Panc1 (cell line): ENCODE measurements at regions not wholly inside any gene's neighbourhood (a gene's known extent, or its start where the extent isn't known, plus 50 kb on each side); places are given as distances from the start of the nearest gene placed in this dataset.

Experiments used
- ATAC-seq: fragments of 200-7000 bp; cut with Tn5 transposase; 2 replicates; pipeline ENCODE4 v1.9.1; 2020; ENCODE audit warnings: mild to moderate bottlenecking, moderate library complexity
- BruUV-seq: library from RNA; stranded (reverse); fragments of 400-500 nt; replicated peaks from 2 replicates; lab custom pipeline; 2021; lab: Mats Ljungman, UMichigan
- CTCF ChIA-PET: fragments of 300-600 bp; sonication (Branson Sonifier 250); formaldehyde crosslinking; loops from one replicate; lab custom pipeline; 2022; ENCODE audit warnings: antibody characterized with exemption; lab: Charles Lee
- POLR2A ChIA-PET: fragments of 300-600 bp; sonication (Branson Sonifier 250); formaldehyde crosslinking; loops from one replicate; lab custom pipeline; 2022; ENCODE audit warnings: antibody characterized with exemption; lab: Charles Lee
- DNase-seq: peaks from one replicate; pipeline ENCODE4 v3.0.0-alpha.2; 2010; ENCODE audit warnings: low read depth, low spot score
- H3K27ac ChIP-seq: 2 replicates; pipeline ENCODE4 v1.5.1; 2011; ENCODE audit warnings: mild to moderate bottlenecking, low read length, inconsistent platforms
- H3K27me3 ChIP-seq: fragments of 200-500 bp; sonication (Bioruptor generic); 2 replicates; pipeline ENCODE4 v1.6.0; 2014; ENCODE audit warnings: low read length, inconsistent platforms; ENCODE audit not compliant: control insufficient read depth, insufficient read depth
- H3K36me3 ChIP-seq: fragments of 200-500 bp; sonication (Bioruptor generic); 2 replicates; pipeline ENCODE4 v1.5.1; 2014; ENCODE audit warnings: inconsistent platforms, mild to moderate bottlenecking, low read length, moderate library complexity; ENCODE audit not compliant: control insufficient read depth, insufficient read depth
- H3K4me1 ChIP-seq: 2 replicates; pipeline ENCODE4 v1.5.1; 2011; ENCODE audit warnings: inconsistent platforms, mild to moderate bottlenecking, low read length, moderate library complexity; ENCODE audit not compliant: control insufficient read depth, insufficient read depth
- H3K4me3 ChIP-seq, 2 experiments: 2 replicates each; pipeline ENCODE4 v1.5.1; 2011 to 2012; ENCODE audit warnings: low read depth in 2 of 2, low read length in 2 of 2, mild to moderate bottlenecking in 2 of 2, inconsistent platforms in 1 of 2, moderate library complexity in 1 of 2
- H3K9me3 ChIP-seq: fragments of 200-500 bp; sonication (Bioruptor generic); 2 replicates; pipeline ENCODE4 v1.5.1; 2014; ENCODE audit warnings: low read depth, mild to moderate bottlenecking, inconsistent platforms, low read length, moderate library complexity; ENCODE audit not compliant: control insufficient read depth, insufficient read depth
- SIN3A ChIP-seq: IDR thresholded peaks from 2 replicates; pipeline ENCODE4 v1.6.1; 2012; ENCODE audit warnings: low read depth, mild to moderate bottlenecking, low read length, moderate library complexity, borderline replicate concordance; ENCODE audit not compliant: insufficient read depth
- TCF7L2 ChIP-seq: IDR thresholded peaks from 2 replicates; pipeline ENCODE4 v1.6.1; 2011; ENCODE audit warnings: mild to moderate bottlenecking, low read depth, low read length, inconsistent platforms
- in situ Hi-C: cut with HindIII; loops from 2 replicates; pipeline ENCODE4 v1.10.0; 2016; ENCODE audit warnings: low sequenced_read_pairs, low pct_unique_long_range_greater_than_20kb
- intact Hi-C: fragments of 100-400 bp; cut with micrococcal nuclease; formaldehyde crosslinking; loops from one replicate; pipeline ENCODE4 v1.10.0; 2022; ENCODE audit not compliant: unreplicated experiment
- TF ChIP-seq, protein P1 (sequence below), 2 experiments: IDR thresholded peaks; 2 replicates each; pipeline ENCODE4 v1.6.1; 2011 to 2012; ENCODE audit warnings: low read depth in 2 of 2, control low read depth in 1 of 2, low read length in 1 of 2, mild to moderate bottlenecking in 1 of 2, moderate library complexity in 1 of 2; ENCODE audit not compliant: insufficient read depth in 1 of 2
- TF ChIP-seq, protein P2 (sequence below): fragments of 450-650 bp; IDR thresholded peaks from 2 replicates; pipeline ENCODE4 v1.5.1; 2017; ENCODE audit warnings: mild to moderate bottlenecking

DNA sequence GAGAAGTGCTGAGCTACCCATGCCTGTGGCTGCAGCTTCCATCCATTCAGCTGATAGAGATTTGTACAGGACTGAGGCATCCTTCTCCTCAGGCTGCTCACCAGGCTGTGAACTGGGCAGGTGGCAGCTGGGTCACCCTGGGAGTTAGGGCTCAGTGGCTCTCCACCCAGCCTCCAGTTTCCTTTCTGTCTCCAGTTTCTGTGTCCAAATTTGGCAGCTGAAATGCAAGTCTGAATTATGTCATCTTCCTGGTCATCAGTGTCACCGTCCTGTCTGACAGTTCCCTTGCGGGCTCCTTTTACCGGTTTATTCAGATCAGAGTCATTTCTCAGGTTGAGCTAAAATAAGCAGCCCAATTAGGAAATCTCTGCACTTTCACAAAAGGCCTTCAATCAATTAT lies 93.3 kb downstream of the EDN1 start:
- TF ChIP-seq, protein P1, sequence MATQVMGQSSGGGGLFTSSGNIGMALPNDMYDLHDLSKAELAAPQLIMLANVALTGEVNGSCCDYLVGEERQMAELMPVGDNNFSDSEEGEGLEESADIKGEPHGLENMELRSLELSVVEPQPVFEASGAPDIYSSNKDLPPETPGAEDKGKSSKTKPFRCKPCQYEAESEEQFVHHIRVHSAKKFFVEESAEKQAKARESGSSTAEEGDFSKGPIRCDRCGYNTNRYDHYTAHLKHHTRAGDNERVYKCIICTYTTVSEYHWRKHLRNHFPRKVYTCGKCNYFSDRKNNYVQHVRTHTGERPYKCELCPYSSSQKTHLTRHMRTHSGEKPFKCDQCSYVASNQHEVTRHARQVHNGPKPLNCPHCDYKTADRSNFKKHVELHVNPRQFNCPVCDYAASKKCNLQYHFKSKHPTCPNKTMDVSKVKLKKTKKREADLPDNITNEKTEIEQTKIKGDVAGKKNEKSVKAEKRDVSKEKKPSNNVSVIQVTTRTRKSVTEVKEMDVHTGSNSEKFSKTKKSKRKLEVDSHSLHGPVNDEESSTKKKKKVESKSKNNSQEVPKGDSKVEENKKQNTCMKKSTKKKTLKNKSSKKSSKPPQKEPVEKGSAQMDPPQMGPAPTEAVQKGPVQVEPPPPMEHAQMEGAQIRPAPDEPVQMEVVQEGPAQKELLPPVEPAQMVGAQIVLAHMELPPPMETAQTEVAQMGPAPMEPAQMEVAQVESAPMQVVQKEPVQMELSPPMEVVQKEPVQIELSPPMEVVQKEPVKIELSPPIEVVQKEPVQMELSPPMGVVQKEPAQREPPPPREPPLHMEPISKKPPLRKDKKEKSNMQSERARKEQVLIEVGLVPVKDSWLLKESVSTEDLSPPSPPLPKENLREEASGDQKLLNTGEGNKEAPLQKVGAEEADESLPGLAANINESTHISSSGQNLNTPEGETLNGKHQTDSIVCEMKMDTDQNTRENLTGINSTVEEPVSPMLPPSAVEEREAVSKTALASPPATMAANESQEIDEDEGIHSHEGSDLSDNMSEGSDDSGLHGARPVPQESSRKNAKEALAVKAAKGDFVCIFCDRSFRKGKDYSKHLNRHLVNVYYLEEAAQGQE (IDR thresholded peaks at IDR 0.05; ENCODE audit: insufficient read depth in 1 of 2, low read depth in 2 of 2, low read length in 1 of 2), result no peak
- Histone ChIP-seq H3K9me3 (peaks cover 6% of the 10 kb centered on the region; the same call in 1 of the 2 replicates), H3K4me1 (no peaks in the 10 kb centered on the region), H3K36me3 (no peaks in the 10 kb centered on the region), H3K27ac (no peak overlapping the region), H3K27me3 (no peaks in the 10 kb centered on the region), H3K4me3 (no peak overlapping the region)
- DNase-seq (no peak), ATAC-seq (no peak)
- POLR2A ChIA-PET, result no interaction called here
- intact Hi-C loops, result no loop called here
- in situ Hi-C loops, result no loop called here
- BruUV-seq, result no TSS peak
- CTCF ChIA-PET, result no interaction called here

DNA sequence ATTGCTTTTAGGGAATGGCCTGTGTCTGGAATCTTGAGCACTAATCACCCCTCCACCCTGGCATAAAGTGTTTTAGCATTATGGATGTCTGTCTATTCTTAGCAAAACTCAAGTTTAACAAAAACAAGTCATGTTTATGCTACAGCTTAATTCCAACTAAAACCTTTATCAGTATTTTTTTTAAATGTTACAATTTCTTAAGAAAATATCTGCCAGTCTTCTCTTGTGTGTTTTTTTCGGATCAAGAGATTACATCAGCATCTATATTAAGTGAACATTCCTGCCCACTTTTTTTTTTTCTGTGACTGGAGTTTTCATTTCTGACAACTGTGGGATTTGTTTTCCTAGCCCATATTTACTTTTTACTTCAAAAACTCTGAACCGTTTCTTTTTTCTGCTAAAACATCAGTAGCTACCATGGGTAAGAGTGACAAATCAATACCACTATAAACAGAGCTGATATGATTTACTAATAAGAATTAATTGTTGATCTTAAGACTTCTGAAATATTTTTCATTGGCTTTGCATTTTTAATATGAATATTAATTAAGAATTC lies 94.3 kb downstream of the EDN1 start:
- H3K36me3 ChIP-seq, result no peaks in the 10 kb centered on the region
- ATAC-seq (no peak), DNase-seq (no peak)
- H3K4me1 ChIP-seq, result no peaks in the 10 kb centered on the region
- H3K4me3 ChIP-seq, result no peak overlapping the region
- POLR2A ChIA-PET, result interaction anchor here (0.7 kb wide), 1 partner anchor 13 kb away, joined by 4 read pairs; no protein-coding TSS in a partner anchor
- H3K27me3 ChIP-seq, result no peaks in the 10 kb centered on the region
- intact Hi-C loops, result no loop called here
- in situ Hi-C loops, result no loop called here
- BruUV-seq, result no TSS peak
- peak overlapping the region; percentile 9; the same call in 1 of the 2 replicates for H3K27ac ChIP-seq
- no peaks in the 10 kb centered on the region for H3K9me3 ChIP-seq
- TF ChIP-seq, protein P1 (IDR thresholded peaks at IDR 0.05; ENCODE audit: insufficient read depth in 1 of 2, low read depth in 2 of 2, low read length in 1 of 2), result no peak
- TF ChIP-seq SIN3A, result no peak
- TF ChIP-seq TCF7L2, result no peak
- TF ChIP-seq, protein P2, sequence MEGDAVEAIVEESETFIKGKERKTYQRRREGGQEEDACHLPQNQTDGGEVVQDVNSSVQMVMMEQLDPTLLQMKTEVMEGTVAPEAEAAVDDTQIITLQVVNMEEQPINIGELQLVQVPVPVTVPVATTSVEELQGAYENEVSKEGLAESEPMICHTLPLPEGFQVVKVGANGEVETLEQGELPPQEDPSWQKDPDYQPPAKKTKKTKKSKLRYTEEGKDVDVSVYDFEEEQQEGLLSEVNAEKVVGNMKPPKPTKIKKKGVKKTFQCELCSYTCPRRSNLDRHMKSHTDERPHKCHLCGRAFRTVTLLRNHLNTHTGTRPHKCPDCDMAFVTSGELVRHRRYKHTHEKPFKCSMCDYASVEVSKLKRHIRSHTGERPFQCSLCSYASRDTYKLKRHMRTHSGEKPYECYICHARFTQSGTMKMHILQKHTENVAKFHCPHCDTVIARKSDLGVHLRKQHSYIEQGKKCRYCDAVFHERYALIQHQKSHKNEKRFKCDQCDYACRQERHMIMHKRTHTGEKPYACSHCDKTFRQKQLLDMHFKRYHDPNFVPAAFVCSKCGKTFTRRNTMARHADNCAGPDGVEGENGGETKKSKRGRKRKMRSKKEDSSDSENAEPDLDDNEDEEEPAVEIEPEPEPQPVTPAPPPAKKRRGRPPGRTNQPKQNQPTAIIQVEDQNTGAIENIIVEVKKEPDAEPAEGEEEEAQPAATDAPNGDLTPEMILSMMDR, result no peak
- CTCF ChIA-PET, result no interaction called here
